ENCODE measurements at regions not wholly inside any gene's neighbourhood (a gene's known extent, or its start where the extent isn't known, plus 50 kb on each side); places are given as distances from the start of the nearest gene placed in this dataset.

DNA sequence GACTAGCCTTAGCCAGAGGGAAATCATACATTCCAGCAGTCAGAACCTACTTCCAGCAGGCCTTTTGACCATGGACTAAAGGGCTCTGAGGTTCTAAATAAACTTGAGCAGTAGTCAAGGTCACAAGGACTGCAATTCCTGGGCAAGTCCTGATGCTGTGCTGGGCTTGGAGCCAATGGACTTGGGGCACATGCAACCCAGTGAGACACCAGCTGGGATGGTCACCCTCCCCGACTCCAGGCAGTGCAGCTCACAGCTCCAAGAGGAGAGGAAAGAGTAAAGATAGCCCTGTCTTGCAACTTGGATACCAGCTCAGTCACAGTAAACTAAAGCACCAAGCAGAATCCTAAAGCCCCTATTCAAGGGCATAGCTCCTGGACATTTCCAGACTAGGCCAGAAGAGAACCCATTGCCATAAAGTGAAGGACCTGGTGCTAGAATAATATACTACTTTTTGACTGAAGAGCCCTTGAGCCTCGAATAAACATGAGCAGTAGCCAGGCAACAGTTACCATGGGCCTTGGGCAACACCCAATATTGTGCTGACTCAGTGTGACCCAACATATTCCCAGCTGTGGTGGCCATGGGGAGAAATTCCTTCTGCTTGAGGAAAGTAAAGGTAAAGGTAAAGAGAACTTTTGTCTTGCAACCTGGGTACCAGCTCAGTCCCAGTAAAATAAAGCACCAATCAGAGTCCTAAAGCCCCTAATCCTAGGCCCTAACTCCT, 226.2 kb upstream of the CLEC14A start:
- CTCF ChIA-PET: no interaction called here

More for the DNA sequence above, 226.2 kb upstream of the CLEC14A start:
- H4K20me1 ChIP-seq (ENCODE audit: insufficient read depth): no peaks in the 10 kb centered on the region
- H3K4me3 ChIP-seq (replicated peaks in 1 of 2; ENCODE audit: low read depth in 1 of 2, low read length in 2 of 2): no peak overlapping the region
- no peaks in the 10 kb centered on the region for H3K36me3 ChIP-seq (ENCODE audit: control insufficient read depth in 1 of 2, insufficient read depth in 2 of 2, low read length in 2 of 2)
- H3K27ac ChIP-seq (ENCODE audit: low read depth, low read length): no peak overlapping the region
- ATAC-seq (no peak), DNase-seq (ENCODE audit: low read depth, low spot score) (no peak)
- ChIA-PET POLR2A (no interaction called here), RAD21 (ENCODE audit: low non-redundant PET in 1 of 2, low total read pairs in 2 of 2, uncharacterized antibody in 2 of 2, unreplicated experiment in 2 of 2) (no interaction called here)
- H2AFZ ChIP-seq (ENCODE audit: low read depth, low read length, poor library complexity, severe bottlenecking): no peak overlapping the region
- TF ChIP-seq, protein P1, sequence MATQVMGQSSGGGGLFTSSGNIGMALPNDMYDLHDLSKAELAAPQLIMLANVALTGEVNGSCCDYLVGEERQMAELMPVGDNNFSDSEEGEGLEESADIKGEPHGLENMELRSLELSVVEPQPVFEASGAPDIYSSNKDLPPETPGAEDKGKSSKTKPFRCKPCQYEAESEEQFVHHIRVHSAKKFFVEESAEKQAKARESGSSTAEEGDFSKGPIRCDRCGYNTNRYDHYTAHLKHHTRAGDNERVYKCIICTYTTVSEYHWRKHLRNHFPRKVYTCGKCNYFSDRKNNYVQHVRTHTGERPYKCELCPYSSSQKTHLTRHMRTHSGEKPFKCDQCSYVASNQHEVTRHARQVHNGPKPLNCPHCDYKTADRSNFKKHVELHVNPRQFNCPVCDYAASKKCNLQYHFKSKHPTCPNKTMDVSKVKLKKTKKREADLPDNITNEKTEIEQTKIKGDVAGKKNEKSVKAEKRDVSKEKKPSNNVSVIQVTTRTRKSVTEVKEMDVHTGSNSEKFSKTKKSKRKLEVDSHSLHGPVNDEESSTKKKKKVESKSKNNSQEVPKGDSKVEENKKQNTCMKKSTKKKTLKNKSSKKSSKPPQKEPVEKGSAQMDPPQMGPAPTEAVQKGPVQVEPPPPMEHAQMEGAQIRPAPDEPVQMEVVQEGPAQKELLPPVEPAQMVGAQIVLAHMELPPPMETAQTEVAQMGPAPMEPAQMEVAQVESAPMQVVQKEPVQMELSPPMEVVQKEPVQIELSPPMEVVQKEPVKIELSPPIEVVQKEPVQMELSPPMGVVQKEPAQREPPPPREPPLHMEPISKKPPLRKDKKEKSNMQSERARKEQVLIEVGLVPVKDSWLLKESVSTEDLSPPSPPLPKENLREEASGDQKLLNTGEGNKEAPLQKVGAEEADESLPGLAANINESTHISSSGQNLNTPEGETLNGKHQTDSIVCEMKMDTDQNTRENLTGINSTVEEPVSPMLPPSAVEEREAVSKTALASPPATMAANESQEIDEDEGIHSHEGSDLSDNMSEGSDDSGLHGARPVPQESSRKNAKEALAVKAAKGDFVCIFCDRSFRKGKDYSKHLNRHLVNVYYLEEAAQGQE (IDR thresholded peaks at IDR 0.05; ENCODE audit: low read depth): no peak
- TF ChIP-seq TCF7L2 (IDR thresholded peaks at IDR 0.05; ENCODE audit: borderline replicate concordance, extremely low read depth, insufficient read depth, insufficient read length) (no peak), ATF3 (IDR thresholded peaks at IDR 0.05) (no peak), CTCF (IDR thresholded peaks at IDR 0.05 in 2 of 3, conservative IDR thresholded peaks at IDR 0.05 in 1 of 3; ENCODE audit: borderline replicate concordance in 1 of 3, insufficient read depth in 1 of 3, low read depth in 2 of 3, low read length in 2 of 3) (no peak), ZNF274 (IDR thresholded peaks at IDR 0.05; ENCODE audit: low read depth, low read length) (no peak), POLR2A (IDR thresholded peaks at IDR 0.05; ENCODE audit: borderline replicate concordance, extremely low read depth, insufficient read depth, insufficient read length) (no peak), EZH2 (IDR thresholded peaks at IDR 0.05) (no peak), ZFX (IDR thresholded peaks at IDR 0.05) (no peak), EZH2phosphoT487 (IDR thresholded peaks at IDR 0.05; ENCODE audit: borderline replicate concordance) (no peak), FOSL1 (IDR thresholded peaks at IDR 0.05; ENCODE audit: low read depth) (no peak), JUND (IDR thresholded peaks at IDR 0.05) (no peak), SIN3A (IDR thresholded peaks at IDR 0.05; ENCODE audit: low read depth) (no peak), EGR1 (IDR thresholded peaks at IDR 0.05; ENCODE audit: low read depth) (no peak), ELF1 (IDR thresholded peaks at IDR 0.05; ENCODE audit: borderline replicate concordance, low read depth) (no peak), RAD21 (IDR thresholded peaks at IDR 0.05; ENCODE audit: low read depth) (no peak), YY1 (IDR thresholded peaks at IDR 0.05; ENCODE audit: extremely low read depth, insufficient replicate concordance, low read depth, low read length) (no peak), SRF (IDR thresholded peaks at IDR 0.05; ENCODE audit: low read depth) (no peak)
- peaks cover 0 to 9% of the 10 kb centered on the region in 2 experiments; a peak in 1 of 4 replicates for H3K9me3 ChIP-seq (ENCODE audit: control insufficient read depth in 1 of 2, insufficient read depth in 1 of 2, low read depth in 1 of 2, low read length in 2 of 2)
- intact Hi-C loops (cut with micrococcal nuclease): no loop called here
- H3K9ac ChIP-seq (ENCODE audit: low read length): no peak overlapping the region
- H3K27me3 ChIP-seq (ENCODE audit: insufficient read depth, low read length): no peaks in the 10 kb centered on the region
- no peak overlapping the region for H3K4me2 ChIP-seq (ENCODE audit: low read length)
- no peaks in the 10 kb centered on the region for H3K4me1 ChIP-seq (ENCODE audit: control insufficient read depth in 1 of 2, insufficient read depth in 2 of 2, low read length in 2 of 2)
- H3K79me2 ChIP-seq (ENCODE audit: insufficient read depth, low read length): no peaks in the 10 kb centered on the region
- no TSS peak for BruUV-seq (replicated peaks)
- H3K9me2 ChIP-seq (ENCODE audit: insufficient read depth): no peaks in the 10 kb centered on the region

All from HCT116 (cell line).